H4 (cell line): ENCODE measurements at regions not wholly inside any gene's neighbourhood (a gene's known extent, or its start where the extent isn't known, plus 50 kb on each side); places are given as distances from the start of the nearest gene placed in this dataset.

Experiments used
- DNase-seq: peaks from one replicate; pipeline ENCODE4 v3.0.0-alpha.2; 2015; ENCODE audit warnings: low spot score

GRCh38 chr14:51145246-51145645 is 50.3 kb upstream of the TRIM9 start:
- DNase-seq: no peak

GRCh38 chr14:51147183-51147582 is 52.3 kb upstream of the TRIM9 start:
- DNase-seq: no peak

- no peak for DNase-seq
Measured at GRCh38 chr14:51155326-51155725, 60.4 kb upstream of the TRIM9 start.

GRCh38 chr14:51157012-51157411 is 62.1 kb upstream of the TRIM9 start:
- DNase-seq: no peak

GRCh38 chr14:51160871-51161270 is 66.0 kb upstream of the TRIM9 start:
- DNase-seq: no peak

- DNase-seq: no peak
Measured at GRCh38 chr14:51165415-51165814, 70.5 kb upstream of the TRIM9 start.

- no peak for DNase-seq
Measured at GRCh38 chr14:51167587-51168214, 72.3 kb upstream of the TMX1 start.

GRCh38 chr14:51168215-51168613 is 71.8 kb upstream of the TMX1 start:
- DNase-seq: no peak

GRCh38 chr14:51173863-51174262 is 66.2 kb upstream of the TMX1 start:
- DNase-seq: no peak

- DNase-seq: no peak
Measured at GRCh38 chr14:51176839-51177238, 63.2 kb upstream of the TMX1 start.

- DNase-seq: no peak
Measured at GRCh38 chr14:51180577-51180976, 59.5 kb upstream of the TMX1 start.

- no peak for DNase-seq
Measured at GRCh38 chr14:51182131-51182565, 57.9 kb upstream of the TMX1 start.

- no peak for DNase-seq
Measured at GRCh38 chr14:51185180-51185579, 54.9 kb upstream of the TMX1 start.

GRCh38 chr14:51185754-51186153 is 54.3 kb upstream of the TMX1 start:
- DNase-seq: no peak

GRCh38 chr14:51188566-51189185 is 51.4 kb upstream of the TMX1 start:
- DNase-seq: peak; percentile 14

GRCh38 chr14:51189600-51190376 is 50.3 kb upstream of the TMX1 start:
- no peak for DNase-seq
